ENCODE measurements at regions not wholly inside any gene's neighbourhood (a gene's known extent, or its start where the extent isn't known, plus 50 kb on each side); places are given as distances from the start of the nearest gene placed in this dataset.

- H3K27ac ChIP-seq, result no peak overlapping the region
- peaks cover 4% of the 10 kb centered on the region for H3K4me1 ChIP-seq
- TF ChIP-seq CTCF (IDR thresholded peaks at IDR 0.05) (no peak), POLR2A (IDR thresholded peaks at IDR 0.05) (no peak)
- no peak for DNase-seq
- no peaks in the 10 kb centered on the region for H3K36me3 ChIP-seq (ENCODE audit: low read depth, missing control alignments)
- no peaks in the 10 kb centered on the region for H3K9me3 ChIP-seq
- no peak overlapping the region for H3K4me3 ChIP-seq
- 87 to 88% methylated on average over 7 of the region's 7 CpGs for WGBS, 2 donors
- intact Hi-C loops (cut with DNase I; ENCODE audit: low total_unique reads), result no loop called here
- H3K27me3 ChIP-seq, result no peaks in the 10 kb centered on the region
Measured at GRCh38 chr14:89498878-89499277, 81.8 kb upstream of the FOXN3 start.

- Histone ChIP-seq H3K27ac (no peak overlapping the region), H3K4me3 (no peak overlapping the region), H3K9me3 (no peaks in the 10 kb centered on the region), H3K36me3 (ENCODE audit: low read depth, missing control alignments) (no peaks in the 10 kb centered on the region), H3K27me3 (no peaks in the 10 kb centered on the region), H3K4me1 (no peaks in the 10 kb centered on the region)
- TF ChIP-seq POLR2A (IDR thresholded peaks at IDR 0.05), result no peak
- TF ChIP-seq CTCF (IDR thresholded peaks at IDR 0.05), result no peak
- intact Hi-C loops (cut with DNase I; ENCODE audit: low total_unique reads), result no loop called here
- no peak for DNase-seq
- WGBS, 2 donors, result 92 to 94% methylated on average over 8 of the region's 8 CpGs
Measured at GRCh38 chr14:89495718-89496117, 78.7 kb upstream of the FOXN3 start.

GRCh38 chr14:89493877-89494634 is 77.0 kb upstream of the FOXN3 start:
- intact Hi-C loops (cut with DNase I; ENCODE audit: low total_unique reads), result no loop called here
- no peak for DNase-seq
- Histone ChIP-seq H3K36me3 (ENCODE audit: low read depth, missing control alignments) (no peaks in the 10 kb centered on the region), H3K9me3 (no peaks in the 10 kb centered on the region), H3K4me3 (no peak overlapping the region), H3K27ac (no peak overlapping the region), H3K27me3 (no peaks in the 10 kb centered on the region), H3K4me1 (peaks cover 13% of the 10 kb centered on the region)
- TF ChIP-seq POLR2A (IDR thresholded peaks at IDR 0.05), result no peak
- TF ChIP-seq CTCF (IDR thresholded peaks at IDR 0.05), result no peak
- WGBS, 2 donors, result 73 to 86% methylated on average over 11 of the region's 11 CpGs

- intact Hi-C loops (cut with DNase I; ENCODE audit: low total_unique reads), result no loop called here
- Histone ChIP-seq H3K9me3 (no peaks in the 10 kb centered on the region), H3K4me1 (peaks cover 13% of the 10 kb centered on the region), H3K27me3 (no peaks in the 10 kb centered on the region), H3K36me3 (ENCODE audit: low read depth, missing control alignments) (no peaks in the 10 kb centered on the region), H3K27ac (no peak overlapping the region), H3K4me3 (no peak overlapping the region)
- TF ChIP-seq CTCF (IDR thresholded peaks at IDR 0.05) (no peak), POLR2A (IDR thresholded peaks at IDR 0.05) (no peak)
- WGBS, 2 donors, result 57 to 71% methylated on average over 4 of the region's 4 CpGs
- no peak for DNase-seq
Measured at GRCh38 chr14:89493406-89493805, 76.4 kb upstream of the FOXN3 start.
